ENCODE measurements at regions not wholly inside any gene's neighbourhood (a gene's known extent, or its start where the extent isn't known, plus 50 kb on each side); places are given as distances from the start of the nearest gene placed in this dataset.

- no peak for TF ChIP-seq SIN3A (IDR thresholded peaks at IDR 0.05; ENCODE audit: borderline replicate concordance, low read depth, low read length)
These were observed 154.4 kb downstream of the SETD4 start (continued) for GRCh38 chr21:35905963-35906345.

DNA sequence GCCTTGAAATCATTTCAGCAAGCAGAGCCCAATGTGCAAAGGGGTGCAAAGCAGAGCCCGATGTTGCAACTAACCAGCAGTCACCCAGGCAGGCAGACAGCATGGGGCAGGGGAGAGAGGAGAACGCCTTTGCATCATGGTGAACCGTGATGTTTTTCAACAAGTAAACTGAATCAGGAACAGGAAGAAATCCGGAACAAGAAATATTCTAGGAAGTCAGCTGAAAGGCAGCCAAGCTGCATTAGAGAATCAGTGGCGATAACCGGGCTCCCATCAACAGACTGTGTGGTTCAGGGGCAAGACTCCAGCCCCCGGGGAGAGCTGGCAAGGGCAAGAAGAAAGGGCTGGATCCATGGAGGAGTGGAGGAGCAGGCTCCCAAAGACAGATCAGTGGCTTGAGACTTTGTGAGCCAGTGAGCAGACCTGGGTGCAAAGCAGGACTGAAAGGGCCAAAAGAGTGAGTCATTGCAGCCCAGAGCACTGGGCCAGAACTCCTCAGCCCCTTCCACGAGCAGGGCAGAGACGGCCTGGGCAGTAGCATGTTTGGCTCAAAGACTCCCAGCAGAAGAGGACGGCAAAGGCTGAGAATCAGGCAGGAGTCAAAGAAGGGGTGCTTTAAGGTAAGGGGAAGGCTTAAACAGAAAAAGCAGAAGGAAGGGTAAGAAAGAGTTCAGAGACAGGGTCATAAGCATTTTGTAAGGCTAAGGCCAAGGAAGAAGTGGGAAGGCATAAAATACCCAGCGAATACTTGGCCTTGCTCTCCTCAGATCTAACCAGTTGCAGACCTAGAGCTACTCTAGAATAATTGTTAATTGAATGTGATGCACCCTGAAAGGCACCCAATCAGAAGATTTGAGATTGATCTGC is 155.0 kb downstream of the SETD4 start:
- Histone ChIP-seq H2AFZ (ENCODE audit: low read depth) (no peak overlapping the region), H3K4me1 (ENCODE audit: control insufficient read depth in 1 of 2, insufficient read depth in 2 of 2, low read depth in 1 of 2, low read length in 1 of 2) (no peaks in the 10 kb centered on the region; a peak in 1 of 4 replicates), H3K27me3 (ENCODE audit: insufficient read depth) (no peaks in the 10 kb centered on the region), H3F3A (replicated peaks; ENCODE audit: insufficient read depth) (no peaks in the 10 kb centered on the region), H3K9ac (no peak overlapping the region), H3K79me2 (ENCODE audit: insufficient read depth) (no peaks in the 10 kb centered on the region), H3K9me2 (no peaks in the 10 kb centered on the region), H3K4me2 (no peak overlapping the region), H4K20me1 (ENCODE audit: insufficient read depth) (no peaks in the 10 kb centered on the region), H3K9me3 (0 out of 2 replicates have a peak, but pooled peaks cover 5% of the 10 kb centered on the region), H3K36me3 (replicated peaks in 1 of 2; ENCODE audit: control insufficient read depth in 1 of 2, insufficient read depth in 2 of 2, low read length in 1 of 2) (no peaks in the 10 kb centered on the region), H3K4me3 (ENCODE audit: low read depth in 2 of 2, low read length in 1 of 2) (no peak overlapping the region), H3K27ac (ENCODE audit: low read depth in 2 of 2, low read length in 1 of 2) (no peak overlapping the region)
- TF ChIP-seq IRF3 (IDR thresholded peaks at IDR 0.05; ENCODE audit: low read depth, low read length) (no peak), ZBTB33 (IDR thresholded peaks at IDR 0.05; ENCODE audit: borderline replicate concordance, low read depth) (no peak), JUND (IDR thresholded peaks at IDR 0.05) (peak; percentile 31; the same call in 1 of the 2 replicates), FOSL2 (IDR thresholded peaks at IDR 0.05; ENCODE audit: borderline replicate concordance, low read depth) (peak; percentile 38; the same call in 1 of the 2 replicates), FOXJ3 (CRISPR knock-in tag; IDR thresholded peaks at IDR 0.05) (no peak)
- TF ChIP-seq, protein P1, sequence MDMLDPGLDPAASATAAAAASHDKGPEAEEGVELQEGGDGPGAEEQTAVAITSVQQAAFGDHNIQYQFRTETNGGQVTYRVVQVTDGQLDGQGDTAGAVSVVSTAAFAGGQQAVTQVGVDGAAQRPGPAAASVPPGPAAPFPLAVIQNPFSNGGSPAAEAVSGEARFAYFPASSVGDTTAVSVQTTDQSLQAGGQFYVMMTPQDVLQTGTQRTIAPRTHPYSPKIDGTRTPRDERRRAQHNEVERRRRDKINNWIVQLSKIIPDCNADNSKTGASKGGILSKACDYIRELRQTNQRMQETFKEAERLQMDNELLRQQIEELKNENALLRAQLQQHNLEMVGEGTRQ (IDR thresholded peaks at IDR 0.05; ENCODE audit: borderline replicate concordance, low read depth, low read length): no peak
- no peak for DNase-seq
- 37% methylated on average over 11 of the region's 11 CpGs for WGBS (ENCODE audit: low lambda C conversion rate)
- ChIA-PET POLR2A (no interaction called here), CTCF (no interaction called here)

GRCh38 chr21:35900539-35900938 is 159.8 kb downstream of the SETD4 start:
- H3K9ac ChIP-seq: no peak overlapping the region
- H3F3A ChIP-seq (replicated peaks; ENCODE audit: insufficient read depth): no peaks in the 10 kb centered on the region
- no peaks in the 10 kb centered on the region for H3K79me2 ChIP-seq (ENCODE audit: insufficient read depth)
- no peaks in the 10 kb centered on the region for H3K27me3 ChIP-seq (ENCODE audit: insufficient read depth)
- H4K20me1 ChIP-seq (ENCODE audit: insufficient read depth): no peaks in the 10 kb centered on the region
- no peak for TF ChIP-seq TCF12 (IDR thresholded peaks at IDR 0.05)
- TF ChIP-seq EP300 (IDR thresholded peaks at IDR 0.05; ENCODE audit: borderline replicate concordance in 1 of 2, low read depth in 1 of 2, low read length in 1 of 2): no peak
- no peak for TF ChIP-seq FOSL2 (IDR thresholded peaks at IDR 0.05; ENCODE audit: borderline replicate concordance, low read depth)
- TF ChIP-seq, protein P2, sequence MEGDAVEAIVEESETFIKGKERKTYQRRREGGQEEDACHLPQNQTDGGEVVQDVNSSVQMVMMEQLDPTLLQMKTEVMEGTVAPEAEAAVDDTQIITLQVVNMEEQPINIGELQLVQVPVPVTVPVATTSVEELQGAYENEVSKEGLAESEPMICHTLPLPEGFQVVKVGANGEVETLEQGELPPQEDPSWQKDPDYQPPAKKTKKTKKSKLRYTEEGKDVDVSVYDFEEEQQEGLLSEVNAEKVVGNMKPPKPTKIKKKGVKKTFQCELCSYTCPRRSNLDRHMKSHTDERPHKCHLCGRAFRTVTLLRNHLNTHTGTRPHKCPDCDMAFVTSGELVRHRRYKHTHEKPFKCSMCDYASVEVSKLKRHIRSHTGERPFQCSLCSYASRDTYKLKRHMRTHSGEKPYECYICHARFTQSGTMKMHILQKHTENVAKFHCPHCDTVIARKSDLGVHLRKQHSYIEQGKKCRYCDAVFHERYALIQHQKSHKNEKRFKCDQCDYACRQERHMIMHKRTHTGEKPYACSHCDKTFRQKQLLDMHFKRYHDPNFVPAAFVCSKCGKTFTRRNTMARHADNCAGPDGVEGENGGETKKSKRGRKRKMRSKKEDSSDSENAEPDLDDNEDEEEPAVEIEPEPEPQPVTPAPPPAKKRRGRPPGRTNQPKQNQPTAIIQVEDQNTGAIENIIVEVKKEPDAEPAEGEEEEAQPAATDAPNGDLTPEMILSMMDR (IDR thresholded peaks at IDR 0.05): no peak
- 4% methylated on average over 4 of the region's 4 CpGs for WGBS (ENCODE audit: low lambda C conversion rate)
- no peaks in the 10 kb centered on the region for H3K9me3 ChIP-seq
- no peak overlapping the region for H3K4me3 ChIP-seq (ENCODE audit: low read depth in 2 of 2, low read length in 1 of 2)
- H3K36me3 ChIP-seq (replicated peaks in 1 of 2; ENCODE audit: control insufficient read depth in 1 of 2, insufficient read depth in 2 of 2, low read length in 1 of 2): no peaks in the 10 kb centered on the region
- H3K4me2 ChIP-seq: no peak overlapping the region
- ChIA-PET POLR2A (no interaction called here), CTCF (interaction anchor here (0.9 kb wide), 1 partner anchor 13 kb away, joined by 3 read pairs; no protein-coding TSS in a partner anchor)
- no peak for DNase-seq
- no peak overlapping the region for H3K27ac ChIP-seq (ENCODE audit: low read depth in 2 of 2, low read length in 1 of 2)
- no peaks in the 10 kb centered on the region; a peak in 1 of 4 replicates for H3K4me1 ChIP-seq (ENCODE audit: control insufficient read depth in 1 of 2, insufficient read depth in 2 of 2, low read depth in 1 of 2, low read length in 1 of 2)
- no peak overlapping the region for H2AFZ ChIP-seq (ENCODE audit: low read depth)
- H3K9me2 ChIP-seq: no peaks in the 10 kb centered on the region

All from SK-N-SH (cell line).